ENCODE measurements at regions not wholly inside any gene's neighbourhood (a gene's known extent, or its start where the extent isn't known, plus 50 kb on each side); places are given as distances from the start of the nearest gene placed in this dataset.

DNA sequence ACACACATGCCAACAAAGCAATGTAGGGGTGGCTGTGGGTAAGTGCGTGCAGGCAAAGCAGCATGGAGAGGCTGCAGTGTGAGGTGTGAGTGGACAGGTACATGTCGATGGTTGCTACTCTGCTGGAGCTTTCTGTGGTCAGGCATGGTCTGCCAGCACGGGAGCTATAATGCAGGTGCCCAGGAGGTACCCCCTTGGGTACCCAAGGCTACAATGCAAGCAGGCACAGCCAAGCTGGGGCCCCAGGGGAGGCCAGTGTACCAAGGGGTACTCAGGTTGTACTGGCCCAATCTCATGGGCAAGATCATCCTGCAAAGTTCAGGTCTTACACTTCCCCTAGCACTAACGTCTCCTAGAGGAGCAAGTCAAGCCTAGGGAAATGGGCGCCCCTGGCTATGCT is 58.4 kb upstream of the IRAK1BP1 start:
- TF ChIP-seq, protein P1, sequence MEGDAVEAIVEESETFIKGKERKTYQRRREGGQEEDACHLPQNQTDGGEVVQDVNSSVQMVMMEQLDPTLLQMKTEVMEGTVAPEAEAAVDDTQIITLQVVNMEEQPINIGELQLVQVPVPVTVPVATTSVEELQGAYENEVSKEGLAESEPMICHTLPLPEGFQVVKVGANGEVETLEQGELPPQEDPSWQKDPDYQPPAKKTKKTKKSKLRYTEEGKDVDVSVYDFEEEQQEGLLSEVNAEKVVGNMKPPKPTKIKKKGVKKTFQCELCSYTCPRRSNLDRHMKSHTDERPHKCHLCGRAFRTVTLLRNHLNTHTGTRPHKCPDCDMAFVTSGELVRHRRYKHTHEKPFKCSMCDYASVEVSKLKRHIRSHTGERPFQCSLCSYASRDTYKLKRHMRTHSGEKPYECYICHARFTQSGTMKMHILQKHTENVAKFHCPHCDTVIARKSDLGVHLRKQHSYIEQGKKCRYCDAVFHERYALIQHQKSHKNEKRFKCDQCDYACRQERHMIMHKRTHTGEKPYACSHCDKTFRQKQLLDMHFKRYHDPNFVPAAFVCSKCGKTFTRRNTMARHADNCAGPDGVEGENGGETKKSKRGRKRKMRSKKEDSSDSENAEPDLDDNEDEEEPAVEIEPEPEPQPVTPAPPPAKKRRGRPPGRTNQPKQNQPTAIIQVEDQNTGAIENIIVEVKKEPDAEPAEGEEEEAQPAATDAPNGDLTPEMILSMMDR (IDR thresholded peaks at IDR 0.05) = no peak
- TF ChIP-seq POLR2A (IDR thresholded peaks at IDR 0.05) = no peak

Data from thyroid gland (tissue), 4 donors.